Neutrophil (primary cell): ENCODE measurements at regions not wholly inside any gene's neighbourhood (a gene's known extent, or its start where the extent isn't known, plus 50 kb on each side); places are given as distances from the start of the nearest gene placed in this dataset.

Experiments used
- H3K27ac ChIP-seq: fragments of 200-600 bp; sonication (generic); 2 replicates; pipeline ENCODE4 v1.5.1; 2016; ENCODE audit warnings: mild to moderate bottlenecking, moderate library complexity
- H3K27me3 ChIP-seq: fragments of 200-600 bp; sonication (generic); 2 replicates; pipeline ENCODE4 v1.6.0; 2016; ENCODE audit warnings: mild to moderate bottlenecking
- H3K36me3 ChIP-seq: fragments of 200-600 bp; sonication (generic); 2 replicates; pipeline ENCODE4 v1.5.1; 2017
- H3K4me1 ChIP-seq, 2 experiments: fragments of 200-600 bp in 1 of 2; sonication (generic) in 1 of 2; 1 replicate in 1 of 2; 2 replicates in 1 of 2; pipeline versions ENCODE4 v1.5.1 to v1.6.1; 2013 to 2016; ENCODE audit warnings: low read depth in 1 of 2, low read length in 1 of 2, mild to moderate bottlenecking in 1 of 2, moderate library complexity in 1 of 2; ENCODE audit not compliant: control insufficient read depth in 1 of 2, insufficient read depth in 1 of 2
- H3K4me3 ChIP-seq, 2 experiments: fragments of 200-600 bp in 1 of 2; sonication (generic) in 1 of 2; 1 replicate in 1 of 2; 2 replicates in 1 of 2; pipeline ENCODE4 v1.5.1; 2013 to 2016; ENCODE audit warnings: low read depth in 1 of 2, low read length in 1 of 2, mild to moderate bottlenecking in 1 of 2, moderate library complexity in 1 of 2
- H3K9me3 ChIP-seq: fragments of 200-600 bp; sonication (generic); 2 replicates; pipeline ENCODE4 v1.5.1; 2016
- CTCF ChIP-seq: fragments of 200-600 bp; sonication (generic); IDR thresholded peaks from 2 replicates; pipeline ENCODE4 v1.5.1; 2016; ENCODE audit warnings: antibody characterized with exemption

- no peak for TF ChIP-seq CTCF
- no peaks in the 10 kb centered on the region for H3K27me3 ChIP-seq
- no peaks in the 10 kb centered on the region for H3K4me1 ChIP-seq
- no peaks in the 10 kb centered on the region for H3K9me3 ChIP-seq
- H3K27ac ChIP-seq, result no peak overlapping the region
- H3K4me3 ChIP-seq, result no peak overlapping the region
- H3K36me3 ChIP-seq, result no peaks in the 10 kb centered on the region
These were observed 802.9 kb upstream of the KLHL29 start for GRCh38 chr2:22582107-22582506.

GRCh38 chr2:22596306-22596705, 788.7 kb upstream of the KLHL29 start:
- Histone ChIP-seq H3K36me3 (no peaks in the 10 kb centered on the region), H3K27me3 (no peaks in the 10 kb centered on the region), H3K9me3 (no peaks in the 10 kb centered on the region), H3K27ac (no peak overlapping the region), H3K4me3 (no peak overlapping the region), H3K4me1 (no peaks in the 10 kb centered on the region)
- no peak for TF ChIP-seq CTCF

GRCh38 chr2:22600156-22600555, 784.8 kb upstream of the KLHL29 start:
- Histone ChIP-seq H3K36me3 (no peaks in the 10 kb centered on the region), H3K9me3 (no peaks in the 10 kb centered on the region), H3K27ac (no peak overlapping the region), H3K4me3 (no peak overlapping the region), H3K27me3 (no peaks in the 10 kb centered on the region), H3K4me1 (no peaks in the 10 kb centered on the region)
- no peak for TF ChIP-seq CTCF

GRCh38 chr2:22600999-22601398, 784.0 kb upstream of the KLHL29 start:
- Histone ChIP-seq H3K36me3 (no peaks in the 10 kb centered on the region), H3K27me3 (no peaks in the 10 kb centered on the region)
- no peak for TF ChIP-seq CTCF

GRCh38 chr2:22604136-22604535, 780.8 kb upstream of the KLHL29 start:
- H3K4me3 ChIP-seq, result no peak overlapping the region

More at GRCh38 chr2:22600999-22601398, 784.0 kb upstream of the KLHL29 start:
- Histone ChIP-seq H3K27ac (no peak overlapping the region), H3K9me3 (no peaks in the 10 kb centered on the region), H3K4me3 (no peak overlapping the region), H3K4me1 (no peaks in the 10 kb centered on the region)

More at GRCh38 chr2:22604136-22604535, 780.8 kb upstream of the KLHL29 start:
- Histone ChIP-seq H3K36me3 (no peaks in the 10 kb centered on the region), H3K4me1 (no peaks in the 10 kb centered on the region), H3K27me3 (no peaks in the 10 kb centered on the region), H3K9me3 (no peaks in the 10 kb centered on the region), H3K27ac (no peak overlapping the region)
- TF ChIP-seq CTCF, result no peak
